ENCODE measurements at regions not wholly inside any gene's neighbourhood (a gene's known extent, or its start where the extent isn't known, plus 50 kb on each side); places are given as distances from the start of the nearest gene placed in this dataset.

- no peak overlapping the region for H3K23ac ChIP-seq (ENCODE audit: insufficient read length, low read depth, low read length)
- H3K14ac ChIP-seq (ENCODE audit: insufficient read depth, low read length), result no peak overlapping the region
- H3K4me3 Mint-ChIP-seq, result no peak overlapping the region
- H3K9me3 Mint-ChIP-seq, result no peaks in the 10 kb centered on the region
- no peak overlapping the region for H4K5ac ChIP-seq (ENCODE audit: insufficient read length, low read depth, low read length)
- TF ChIP-seq CTCF (conservative IDR thresholded peaks at IDR 0.05), result no peak
- WGBS (ENCODE audit: extremely low coverage, insufficient read length, low lambda C conversion rate), result no CpG with 5 or more reads among the region's 3 CpGs
- H3K9me3 ChIP-seq (ENCODE audit: control insufficient read depth, low read depth, low read length), result no peaks in the 10 kb centered on the region
- no peaks in the 10 kb centered on the region for H3K27me3 ChIP-seq (ENCODE audit: insufficient read depth, low read length)
- no peak overlapping the region for H4K8ac ChIP-seq (replicated peaks; ENCODE audit: insufficient read length, low read depth, low read length)
- no peaks in the 10 kb centered on the region for H3K36me3 Mint-ChIP-seq (ENCODE audit: insufficient read depth in 1 of 3, low read depth in 3 of 3)
- H2BK120ac ChIP-seq (ENCODE audit: low read depth, low read length, poor library complexity, severe bottlenecking), result no peak overlapping the region
- H3K27me3 Mint-ChIP-seq (ENCODE audit: low read depth), result no peaks in the 10 kb centered on the region
- no peak for DNase-seq
- no peaks in the 10 kb centered on the region for H3K79me2 ChIP-seq (ENCODE audit: insufficient read depth, low read length)
- no peaks in the 10 kb centered on the region for H3K4me1 ChIP-seq (ENCODE audit: insufficient read depth, low read length)
- H3K4me1 Mint-ChIP-seq, result no peaks in the 10 kb centered on the region
- no peak overlapping the region for H3K18ac ChIP-seq (ENCODE audit: insufficient read length, low read depth, low read length)
- no peak overlapping the region for H2AFZ ChIP-seq (ENCODE audit: low read length)
- H3K9ac ChIP-seq (ENCODE audit: extremely low read depth, insufficient read length, low read length), result no peak overlapping the region
- no peak overlapping the region for H2BK12ac ChIP-seq (ENCODE audit: insufficient read length, low read depth, low read length)
- no peak overlapping the region for H4K91ac ChIP-seq (ENCODE audit: insufficient read length, low read depth, low read length)
- H3K4me2 ChIP-seq (ENCODE audit: insufficient read depth, insufficient read length, low read length), result no peak overlapping the region
- no peak overlapping the region for H3K56ac ChIP-seq (ENCODE audit: insufficient read length, low read depth, low read length)
- no peak overlapping the region for H3K27ac Mint-ChIP-seq
- H2BK20ac ChIP-seq (ENCODE audit: low read depth, low read length, poor library complexity, severe bottlenecking), result no peak overlapping the region
- no peaks in the 10 kb centered on the region for H3K79me1 ChIP-seq (ENCODE audit: insufficient read depth, low read depth, low read length, poor library complexity, severe bottlenecking)
- no peak overlapping the region for H2BK15ac ChIP-seq (ENCODE audit: low read depth, low read length)
- no peak overlapping the region for H3K4ac ChIP-seq (ENCODE audit: low read depth, low read length)
- H3T11ph ChIP-seq (ENCODE audit: low read length), result no peak overlapping the region
- no peak overlapping the region for H2BK5ac ChIP-seq (ENCODE audit: insufficient read length, low read length)
- H3K23me2 ChIP-seq (ENCODE audit: insufficient read length, low read depth, low read length, poor library complexity, severe bottlenecking), result no peaks in the 10 kb centered on the region
- H2AK5ac ChIP-seq (ENCODE audit: insufficient read length, low read length), result no peak overlapping the region
- H3K27ac ChIP-seq (ENCODE audit: insufficient read length, low read depth, low read length), result no peak overlapping the region
- H4K20me1 ChIP-seq (ENCODE audit: control insufficient read depth, insufficient read depth, insufficient read length), result no peaks in the 10 kb centered on the region
Observed at GRCh38 chr10:52479567-52479966, 165.5 kb downstream of the DKK1 start.
